Activated CD4-positive, alpha-beta T cell treated with anti-CD3 and anti-CD28 coated beads, Interleukin-2, Interleukin-6, amounts not matched to agents 100 ng/mL and 50 ng/mL, durations not matched to agents 16 hours and 8 hours (primary cell): ENCODE measurements at regions not wholly inside any gene's neighbourhood (a gene's known extent, or its start where the extent isn't known, plus 50 kb on each side); places are given as distances from the start of the nearest gene placed in this dataset.
A peak's percentile ranks its signal among the peaks of the same experiment; 100 is the strongest.

ENCODE experiments used
- DNase-seq: peaks from one replicate; pipeline ENCODE4 v3.0.0-alpha.2; 2020

- DNase-seq = no peak
Measured at GRCh38 chr5:57332361-57332760, 150.2 kb downstream of the ACTBL2 start.

- peak; percentile 6 for DNase-seq
Measured at GRCh38 chr5:57327561-57328367, 153.9 kb downstream of the GPBP1 start.

- DNase-seq = no peak
Measured at GRCh38 chr5:57325678-57326397, 152.0 kb downstream of the GPBP1 start.

- DNase-seq = no peak
Measured at GRCh38 chr5:57324861-57325260, 151.0 kb downstream of the GPBP1 start.

GRCh38 chr5:57324181-57324580, 150.3 kb downstream of the GPBP1 start:
- peak; percentile 10 for DNase-seq

- DNase-seq = no peak
Measured at GRCh38 chr5:57320582-57320981, 146.7 kb downstream of the GPBP1 start.

- no peak for DNase-seq
Measured at GRCh38 chr5:57319628-57320027, 145.8 kb downstream of the GPBP1 start.

- DNase-seq = no peak
Measured at GRCh38 chr5:57318251-57318650, 144.4 kb downstream of the GPBP1 start.

GRCh38 chr5:57317341-57317740, 143.5 kb downstream of the GPBP1 start:
- no peak for DNase-seq

- DNase-seq = no peak
Measured at GRCh38 chr5:57316798-57317327, 143.0 kb downstream of the GPBP1 start.

- DNase-seq = no peak
Measured at GRCh38 chr5:57315941-57316340, 142.1 kb downstream of the GPBP1 start.
